WTC11 (cell line): ENCODE measurements at regions not wholly inside any gene's neighbourhood (a gene's known extent, or its start where the extent isn't known, plus 50 kb on each side); places are given as distances from the start of the nearest gene placed in this dataset.
"Not testable (repeated sequence)": the region's sequence is repeated elsewhere in the genome, so short reads cannot be mapped to it uniquely, and the experiment has no call there.

Source experiments
- ATAC-seq: fragments of 200-7000 bp; cut with Tn5 transposase; 2 replicates; pipeline ENCODE4 v1.10.0; 2021; ENCODE audit warnings: mild to moderate bottlenecking, moderate library complexity
- CTCF ChIA-PET: fragments of 300-600 bp; sonication (Branson Sonifier 250); formaldehyde crosslinking; loops from one replicate; lab custom pipeline; 2021; ENCODE audit warnings: antibody characterized with exemption; lab: Charles Lee
- POLR2A ChIA-PET: fragments of 350-600 bp; sonication (Branson Sonifier 250); formaldehyde crosslinking; loops from one replicate; lab custom pipeline; 2021; ENCODE audit warnings: antibody characterized with exemption; lab: Charles Lee
- DNase-seq: peaks from one replicate; pipeline ENCODE4 v3.0.0; 2021; ENCODE audit warnings: low spot score
- H3K27ac Mint-ChIP-seq: 2 replicates; pipeline ENCODE4 v1.8.0; 2021; ENCODE audit warnings: mixed read lengths
- H3K27me3 Mint-ChIP-seq: 2 replicates; pipeline ENCODE4 v1.8.0; 2021; ENCODE audit warnings: low read depth, mild to moderate bottlenecking, moderate library complexity, mixed read lengths
- H3K36me3 Mint-ChIP-seq: 2 replicates; pipeline ENCODE4 v1.8.0; 2021; ENCODE audit warnings: mixed read lengths
- H3K4me1 Mint-ChIP-seq: 2 replicates; pipeline ENCODE4 v1.8.0; 2022; ENCODE audit warnings: mixed read lengths
- H3K4me3 Mint-ChIP-seq: 2 replicates; pipeline ENCODE4 v1.8.0; 2021; ENCODE audit warnings: mild to moderate bottlenecking, moderate library complexity, mixed read lengths
- H3K9me3 Mint-ChIP-seq: 2 replicates; pipeline ENCODE4 v1.8.0; 2021; ENCODE audit warnings: mixed read lengths
- ATF1 ChIP-seq: sonication (generic); formaldehyde crosslinking; IDR thresholded peaks from 2 replicates; pipeline ENCODE4 v1.8.1; 2023; ENCODE audit warnings: mild to moderate bottlenecking, moderate library complexity, missing genetic modification reagents
- CREM ChIP-seq: sonication (generic); formaldehyde crosslinking; IDR thresholded peaks from 2 replicates; pipeline ENCODE4 v1.8.1; 2022; ENCODE audit warnings: mild to moderate bottlenecking, missing genetic modification reagents, moderate library complexity
- FOXJ3 ChIP-seq: sonication (generic); formaldehyde crosslinking; IDR thresholded peaks from 2 replicates; pipeline ENCODE4 v1.9.0; 2021; ENCODE audit warnings: missing genetic modification reagents, mild to moderate bottlenecking, borderline replicate concordance
- FOXK1 ChIP-seq: sonication (generic); formaldehyde crosslinking; IDR thresholded peaks from 2 replicates; pipeline ENCODE4 v1.8.0; 2022; ENCODE audit warnings: mild to moderate bottlenecking, moderate library complexity, missing genetic modification reagents
- MYBL2 ChIP-seq: sonication (generic); formaldehyde crosslinking; IDR thresholded peaks from 2 replicates; pipeline ENCODE4 v1.8.1; 2023; ENCODE audit warnings: mild to moderate bottlenecking, moderate library complexity, missing genetic modification reagents
- NFATC4 ChIP-seq: fragments of 250-450 bp; sonication (Bioruptor Pico); IDR thresholded peaks from 2 replicates; pipeline ENCODE4 v1.9.0; 2021; ENCODE audit warnings: mild to moderate bottlenecking
- SMAD3 ChIP-seq: sonication (generic); formaldehyde crosslinking; IDR thresholded peaks from 2 replicates; pipeline ENCODE4 v1.8.0; 2022; ENCODE audit warnings: missing genetic modification reagents, mild to moderate bottlenecking, borderline replicate concordance
- TCF7 ChIP-seq: sonication (generic); formaldehyde crosslinking; IDR thresholded peaks from 2 replicates; pipeline ENCODE4 v1.8.0; 2022; ENCODE audit warnings: mild to moderate bottlenecking, low read depth, missing genetic modification reagents, moderate library complexity
- TEAD4 ChIP-seq: sonication (generic); formaldehyde crosslinking; IDR thresholded peaks from 2 replicates; pipeline ENCODE4 v1.8.0; 2022; ENCODE audit warnings: mild to moderate bottlenecking, missing genetic modification reagents
- ZNF121 ChIP-seq: sonication (generic); formaldehyde crosslinking; IDR thresholded peaks from 2 replicates; pipeline ENCODE4 v1.8.0; 2023; ENCODE audit warnings: missing genetic modification reagents
- ZNF219 ChIP-seq: sonication (generic); formaldehyde crosslinking; IDR thresholded peaks from 2 replicates; pipeline ENCODE4 v1.8.0; 2023; ENCODE audit warnings: missing genetic modification reagents, mild to moderate bottlenecking, borderline replicate concordance
- TF ChIP-seq, protein P1 (sequence below): sonication (generic); formaldehyde crosslinking; IDR thresholded peaks from 2 replicates; pipeline ENCODE4 v1.8.0; 2022; ENCODE audit warnings: mild to moderate bottlenecking, missing genetic modification reagents
- TF ChIP-seq, protein P2 (sequence below): sonication (generic); formaldehyde crosslinking; IDR thresholded peaks from 2 replicates; pipeline ENCODE4 v1.8.0; 2023; ENCODE audit warnings: missing genetic modification reagents, mild to moderate bottlenecking, borderline replicate concordance
- TF ChIP-seq, protein P3 (sequence below): sonication (generic); formaldehyde crosslinking; IDR thresholded peaks from 2 replicates; pipeline ENCODE4 v1.8.1; 2022; ENCODE audit warnings: mild to moderate bottlenecking, missing genetic modification reagents, moderate library complexity, borderline replicate concordance
- TF ChIP-seq, protein P4 (sequence below): fragments of 250-450 bp; sonication (Bioruptor Pico); IDR thresholded peaks from 2 replicates; pipeline ENCODE4 v1.9.0; 2021; ENCODE audit warnings: moderate library complexity, mild to moderate bottlenecking, inconsistent platforms, borderline replicate concordance

DNA sequence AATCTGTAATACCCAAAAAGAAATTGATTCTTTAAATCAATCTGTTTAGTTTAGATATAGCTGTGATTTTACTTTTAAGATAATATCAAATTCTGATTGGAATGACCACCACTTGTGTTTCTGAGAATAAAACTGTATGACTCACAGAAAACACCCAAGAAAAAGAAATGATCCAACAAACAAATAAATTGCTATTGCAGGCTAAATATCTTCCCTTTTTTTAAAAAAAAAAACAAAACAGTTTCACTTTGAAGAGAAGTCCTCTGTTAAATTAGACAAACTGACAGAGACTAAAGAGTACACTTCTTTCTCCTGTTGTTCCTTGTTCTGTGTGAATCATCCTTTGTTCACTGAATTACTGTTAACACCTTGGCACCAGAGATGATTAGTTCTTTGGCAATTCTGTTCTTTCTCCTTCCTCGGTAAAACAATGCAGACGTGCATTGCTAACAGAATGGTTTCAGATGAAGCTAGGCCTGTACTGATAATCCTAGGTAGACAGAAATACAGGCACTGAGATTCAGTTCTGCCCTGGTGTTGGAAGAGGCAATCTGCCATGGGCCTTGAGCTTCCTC, 895.2 kb upstream of the CITED2 start:
- DNase-seq, result no peak
- CTCF ChIA-PET, result no interaction called here
- Mint-ChIP-seq H3K4me3 (no peak overlapping the region), H3K36me3 (peaks cover 27% of the 10 kb centered on the region)
- TF ChIP-seq ZNF219 (no peak), FOXK1 (CRISPR knock-in tag) (no peak), TCF7 (CRISPR knock-in tag) (no peak), SMAD3 (no peak), TEAD4 (CRISPR knock-in tag) (no peak)
- TF ChIP-seq, protein P1, sequence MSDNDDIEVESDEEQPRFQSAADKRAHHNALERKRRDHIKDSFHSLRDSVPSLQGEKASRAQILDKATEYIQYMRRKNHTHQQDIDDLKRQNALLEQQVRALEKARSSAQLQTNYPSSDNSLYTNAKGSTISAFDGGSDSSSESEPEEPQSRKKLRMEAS (CRISPR knock-in tag), result no peak
- TF ChIP-seq, all 79 proteins: peak for 0
- Mint-ChIP-seq H3K27ac (no peak overlapping the region), H3K9me3 (peaks cover 28% of the 10 kb centered on the region), H3K4me1 (peaks cover 6% of the 10 kb centered on the region), H3K27me3 (no peaks in the 10 kb centered on the region)
- POLR2A ChIA-PET, result no interaction called here
- no peak for ATAC-seq

DNA sequence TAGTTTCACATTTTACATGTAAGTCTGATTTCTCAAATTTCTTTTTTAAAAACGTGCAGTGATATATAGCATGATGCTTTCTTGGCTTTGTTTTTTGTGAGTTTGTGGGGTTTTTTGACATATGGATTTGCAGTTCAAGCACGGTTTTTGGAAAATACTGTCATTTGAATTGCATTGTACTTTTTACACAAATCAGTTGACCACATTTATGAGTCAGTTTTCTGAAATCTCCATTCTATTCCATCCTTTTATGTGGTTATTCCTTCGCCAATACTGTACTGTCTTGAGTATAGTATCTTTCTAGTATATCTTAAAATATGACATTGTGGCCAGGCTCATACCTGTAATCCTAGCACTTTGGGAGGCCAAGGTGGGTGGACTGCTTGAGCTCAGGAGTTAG, 890.0 kb upstream of the CITED2 start:
- H3K4me3 Mint-ChIP-seq, result no peak overlapping the region
- no peak for ATAC-seq
- H3K27ac Mint-ChIP-seq, result no peak overlapping the region
- DNase-seq, result no peak
- H3K27me3 Mint-ChIP-seq, result peaks cover 4% of the 10 kb centered on the region
- POLR2A ChIA-PET, result no interaction called here
- CTCF ChIA-PET, result no interaction called here
- peaks cover 80% of the 10 kb centered on the region for H3K9me3 Mint-ChIP-seq
- TF ChIP-seq, protein P2, sequence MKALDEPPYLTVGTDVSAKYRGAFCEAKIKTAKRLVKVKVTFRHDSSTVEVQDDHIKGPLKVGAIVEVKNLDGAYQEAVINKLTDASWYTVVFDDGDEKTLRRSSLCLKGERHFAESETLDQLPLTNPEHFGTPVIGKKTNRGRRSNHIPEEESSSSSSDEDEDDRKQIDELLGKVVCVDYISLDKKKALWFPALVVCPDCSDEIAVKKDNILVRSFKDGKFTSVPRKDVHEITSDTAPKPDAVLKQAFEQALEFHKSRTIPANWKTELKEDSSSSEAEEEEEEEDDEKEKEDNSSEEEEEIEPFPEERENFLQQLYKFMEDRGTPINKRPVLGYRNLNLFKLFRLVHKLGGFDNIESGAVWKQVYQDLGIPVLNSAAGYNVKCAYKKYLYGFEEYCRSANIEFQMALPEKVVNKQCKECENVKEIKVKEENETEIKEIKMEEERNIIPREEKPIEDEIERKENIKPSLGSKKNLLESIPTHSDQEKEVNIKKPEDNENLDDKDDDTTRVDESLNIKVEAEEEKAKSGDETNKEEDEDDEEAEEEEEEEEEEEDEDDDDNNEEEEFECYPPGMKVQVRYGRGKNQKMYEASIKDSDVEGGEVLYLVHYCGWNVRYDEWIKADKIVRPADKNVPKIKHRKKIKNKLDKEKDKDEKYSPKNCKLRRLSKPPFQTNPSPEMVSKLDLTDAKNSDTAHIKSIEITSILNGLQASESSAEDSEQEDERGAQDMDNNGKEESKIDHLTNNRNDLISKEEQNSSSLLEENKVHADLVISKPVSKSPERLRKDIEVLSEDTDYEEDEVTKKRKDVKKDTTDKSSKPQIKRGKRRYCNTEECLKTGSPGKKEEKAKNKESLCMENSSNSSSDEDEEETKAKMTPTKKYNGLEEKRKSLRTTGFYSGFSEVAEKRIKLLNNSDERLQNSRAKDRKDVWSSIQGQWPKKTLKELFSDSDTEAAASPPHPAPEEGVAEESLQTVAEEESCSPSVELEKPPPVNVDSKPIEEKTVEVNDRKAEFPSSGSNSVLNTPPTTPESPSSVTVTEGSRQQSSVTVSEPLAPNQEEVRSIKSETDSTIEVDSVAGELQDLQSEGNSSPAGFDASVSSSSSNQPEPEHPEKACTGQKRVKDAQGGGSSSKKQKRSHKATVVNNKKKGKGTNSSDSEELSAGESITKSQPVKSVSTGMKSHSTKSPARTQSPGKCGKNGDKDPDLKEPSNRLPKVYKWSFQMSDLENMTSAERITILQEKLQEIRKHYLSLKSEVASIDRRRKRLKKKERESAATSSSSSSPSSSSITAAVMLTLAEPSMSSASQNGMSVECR, result no peak
- TF ChIP-seq FOXJ3 (CRISPR knock-in tag), result no peak
- no peak for TF ChIP-seq ATF1 (CRISPR knock-in tag)
- no peaks in the 10 kb centered on the region for H3K4me1 Mint-ChIP-seq
- peaks cover 80% of the 10 kb centered on the region for H3K36me3 Mint-ChIP-seq

GRCh38 chr6:140258302-140258701, 883.9 kb upstream of the CITED2 start:
- H3K27me3 Mint-ChIP-seq, DNase-seq, H3K4me3 Mint-ChIP-seq, CTCF ChIA-PET, ATAC-seq, POLR2A ChIA-PET: not testable (repeated sequence)
- H3K9me3 Mint-ChIP-seq, result peaks cover 41% of the 10 kb centered on the region
- peaks cover 36% of the 10 kb centered on the region for H3K4me1 Mint-ChIP-seq
- peak overlapping the region; percentile 89 for H3K27ac Mint-ChIP-seq
- H3K36me3 Mint-ChIP-seq, result peaks cover 42% of the 10 kb centered on the region

DNA sequence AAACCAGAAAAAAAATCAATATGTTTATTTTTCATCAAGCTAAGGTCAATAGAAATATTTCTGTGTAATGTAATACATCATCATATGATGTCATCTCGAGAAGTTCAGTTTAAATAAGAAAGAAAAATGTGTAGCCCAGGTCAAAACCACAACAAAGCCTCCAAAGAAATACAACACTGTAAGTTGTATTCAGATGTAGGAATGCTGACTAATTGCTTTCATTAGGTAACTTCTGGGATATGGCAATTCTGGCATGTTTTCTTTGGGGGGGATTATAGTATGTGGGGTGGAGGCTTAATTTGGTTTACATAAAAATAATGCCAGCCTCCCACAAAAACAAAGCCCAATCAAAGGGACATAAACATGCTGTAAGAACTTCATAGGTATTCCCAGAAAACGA, 881.8 kb upstream of the CITED2 start:
- ATAC-seq (0 out of 2 replicates have a peak, but pooled peaks have one; percentile 30), DNase-seq (no peak)
- CTCF ChIA-PET, result no interaction called here

GRCh38 chr6:140253096-140253495, 878.6 kb upstream of the CITED2 start:
- no peak overlapping the region for H3K4me3 Mint-ChIP-seq
- CTCF ChIA-PET, result no interaction called here
- H3K4me1 Mint-ChIP-seq, result peaks cover 33% of the 10 kb centered on the region
- H3K27me3 Mint-ChIP-seq, result no peaks in the 10 kb centered on the region
- POLR2A ChIA-PET, result no interaction called here
- H3K27ac Mint-ChIP-seq, result no peak overlapping the region
- ATAC-seq (no peak), DNase-seq (no peak)
- H3K9me3 Mint-ChIP-seq, result peaks cover 12% of the 10 kb centered on the region
- H3K36me3 Mint-ChIP-seq, result peaks cover 3% of the 10 kb centered on the region; the same call in 1 of the 2 replicates
- TF ChIP-seq ZNF121 (CRISPR knock-in tag) (no peak), NFATC4 (CRISPR knock-in tag) (no peak)
- TF ChIP-seq, protein P3, sequence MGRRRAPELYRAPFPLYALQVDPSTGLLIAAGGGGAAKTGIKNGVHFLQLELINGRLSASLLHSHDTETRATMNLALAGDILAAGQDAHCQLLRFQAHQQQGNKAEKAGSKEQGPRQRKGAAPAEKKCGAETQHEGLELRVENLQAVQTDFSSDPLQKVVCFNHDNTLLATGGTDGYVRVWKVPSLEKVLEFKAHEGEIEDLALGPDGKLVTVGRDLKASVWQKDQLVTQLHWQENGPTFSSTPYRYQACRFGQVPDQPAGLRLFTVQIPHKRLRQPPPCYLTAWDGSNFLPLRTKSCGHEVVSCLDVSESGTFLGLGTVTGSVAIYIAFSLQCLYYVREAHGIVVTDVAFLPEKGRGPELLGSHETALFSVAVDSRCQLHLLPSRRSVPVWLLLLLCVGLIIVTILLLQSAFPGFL, result no peak

More for the DNA sequence above, 881.8 kb upstream of the CITED2 start:
- H3K4me3 Mint-ChIP-seq, result no peak overlapping the region
- TF ChIP-seq MYBL2 (CRISPR knock-in tag) (no peak), CREM (CRISPR knock-in tag) (no peak)
- TF ChIP-seq, protein P4, sequence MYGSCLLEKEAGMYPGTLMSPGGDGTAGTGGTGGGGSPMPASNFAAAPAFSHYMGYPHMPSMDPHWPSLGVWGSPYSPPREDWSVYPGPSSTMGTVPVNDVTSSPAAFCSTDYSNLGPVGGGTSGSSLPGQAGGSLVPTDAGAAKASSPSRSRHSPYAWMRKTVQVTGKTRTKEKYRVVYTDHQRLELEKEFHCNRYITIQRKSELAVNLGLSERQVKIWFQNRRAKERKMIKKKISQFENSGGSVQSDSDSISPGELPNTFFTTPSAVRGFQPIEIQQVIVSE (CRISPR knock-in tag), result no peak
- no peaks in the 10 kb centered on the region; the same call in 1 of the 2 replicates for H3K27me3 Mint-ChIP-seq
- POLR2A ChIA-PET, result no interaction called here
- H3K27ac Mint-ChIP-seq, result peak overlapping the region; percentile 9; the same call in 1 of the 2 replicates
- peaks cover 21% of the 10 kb centered on the region for H3K36me3 Mint-ChIP-seq
- peaks cover 30% of the 10 kb centered on the region for H3K9me3 Mint-ChIP-seq
- peaks cover 39% of the 10 kb centered on the region for H3K4me1 Mint-ChIP-seq
